GM12864 (cell line): ENCODE measurements at regions not wholly inside any gene's neighbourhood (a gene's known extent, or its start where the extent isn't known, plus 50 kb on each side); places are given as distances from the start of the nearest gene placed in this dataset.

Source experiments
- DNase-seq: peaks from one replicate; pipeline ENCODE4 v3.0.0-alpha.2; 2011; ENCODE audit warnings: low read depth
- H3K4me3 ChIP-seq: 2 replicates; pipeline ENCODE4 v1.5.1; 2011; ENCODE audit warnings: mild to moderate bottlenecking, low read depth, low read length, control low read depth
- TF ChIP-seq, protein P1 (sequence below): IDR thresholded peaks from 2 replicates; pipeline ENCODE4 v1.5.1; 2011; ENCODE audit warnings: low read depth, mild to moderate bottlenecking, moderate library complexity, low read length, control low read depth, inconsistent platforms; ENCODE audit errors: missing control alignments

DNA sequence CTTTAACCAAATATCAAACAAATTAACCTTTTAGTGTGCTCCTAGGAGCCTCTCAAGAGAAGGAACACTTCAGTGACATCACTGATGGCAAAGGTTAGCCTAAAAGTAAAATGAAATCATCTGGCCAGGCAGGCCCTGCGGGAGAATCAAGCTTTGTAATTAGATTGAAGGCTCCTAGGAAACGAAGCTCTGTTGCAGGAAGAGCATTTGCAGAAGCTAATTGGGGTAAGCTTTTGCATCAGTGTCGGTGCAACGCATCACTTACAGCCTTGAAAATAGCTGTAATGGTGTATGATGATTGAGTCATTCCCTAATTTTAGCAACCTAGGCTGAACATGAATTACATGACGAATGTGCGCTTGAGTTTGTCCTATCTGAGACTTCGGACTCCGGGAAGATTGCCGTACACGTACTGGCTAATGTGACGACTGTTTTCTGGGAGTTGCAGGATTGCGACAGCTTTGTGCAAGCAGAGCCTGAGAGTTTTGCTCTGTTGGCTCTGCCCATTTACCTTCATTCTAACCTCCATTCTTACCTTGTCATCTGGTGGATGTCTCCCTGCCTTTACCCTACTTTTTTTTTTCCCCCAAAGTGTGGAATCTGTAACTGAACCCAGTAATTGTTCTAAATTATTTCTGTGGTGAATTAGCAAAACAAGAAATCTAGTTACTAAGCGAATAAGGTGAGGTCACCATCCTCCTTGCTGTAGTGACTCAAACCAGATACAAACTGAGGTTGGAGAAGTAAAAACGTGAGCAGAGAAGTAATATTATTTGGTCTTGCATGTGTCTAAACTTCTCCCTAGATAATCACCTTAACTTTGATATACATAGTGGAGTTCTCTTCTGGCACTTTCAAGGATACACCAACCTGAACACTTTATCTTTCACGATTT lies 675.9 kb upstream of the CITED2 start:
- no peak for DNase-seq
- no peak overlapping the region for H3K4me3 ChIP-seq

DNA sequence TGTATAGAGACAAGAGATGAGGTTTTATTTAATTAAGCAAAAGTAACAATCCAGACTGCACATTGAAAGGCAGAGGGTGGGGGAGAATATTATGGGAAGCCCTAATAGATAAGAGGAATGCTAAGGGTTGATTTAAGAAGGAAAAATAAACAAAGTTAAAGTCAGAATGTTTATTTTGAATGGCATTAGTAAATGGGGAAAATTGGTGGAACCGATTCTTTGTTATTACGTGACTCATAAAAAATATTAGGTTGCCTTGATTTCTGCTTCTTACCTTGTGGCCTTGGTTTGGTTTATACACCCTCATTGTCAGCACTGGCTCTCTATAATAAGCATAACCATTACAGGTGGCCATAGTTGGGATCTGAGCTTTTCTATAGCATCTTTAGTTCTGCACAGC lies 674.8 kb upstream of the CITED2 start:
- TF ChIP-seq, protein P1, sequence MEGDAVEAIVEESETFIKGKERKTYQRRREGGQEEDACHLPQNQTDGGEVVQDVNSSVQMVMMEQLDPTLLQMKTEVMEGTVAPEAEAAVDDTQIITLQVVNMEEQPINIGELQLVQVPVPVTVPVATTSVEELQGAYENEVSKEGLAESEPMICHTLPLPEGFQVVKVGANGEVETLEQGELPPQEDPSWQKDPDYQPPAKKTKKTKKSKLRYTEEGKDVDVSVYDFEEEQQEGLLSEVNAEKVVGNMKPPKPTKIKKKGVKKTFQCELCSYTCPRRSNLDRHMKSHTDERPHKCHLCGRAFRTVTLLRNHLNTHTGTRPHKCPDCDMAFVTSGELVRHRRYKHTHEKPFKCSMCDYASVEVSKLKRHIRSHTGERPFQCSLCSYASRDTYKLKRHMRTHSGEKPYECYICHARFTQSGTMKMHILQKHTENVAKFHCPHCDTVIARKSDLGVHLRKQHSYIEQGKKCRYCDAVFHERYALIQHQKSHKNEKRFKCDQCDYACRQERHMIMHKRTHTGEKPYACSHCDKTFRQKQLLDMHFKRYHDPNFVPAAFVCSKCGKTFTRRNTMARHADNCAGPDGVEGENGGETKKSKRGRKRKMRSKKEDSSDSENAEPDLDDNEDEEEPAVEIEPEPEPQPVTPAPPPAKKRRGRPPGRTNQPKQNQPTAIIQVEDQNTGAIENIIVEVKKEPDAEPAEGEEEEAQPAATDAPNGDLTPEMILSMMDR: no peak
- no peak for DNase-seq
- H3K4me3 ChIP-seq: no peak overlapping the region

More for the DNA sequence above, 675.9 kb upstream of the CITED2 start:
- TF ChIP-seq, protein P1: no peak

DNA sequence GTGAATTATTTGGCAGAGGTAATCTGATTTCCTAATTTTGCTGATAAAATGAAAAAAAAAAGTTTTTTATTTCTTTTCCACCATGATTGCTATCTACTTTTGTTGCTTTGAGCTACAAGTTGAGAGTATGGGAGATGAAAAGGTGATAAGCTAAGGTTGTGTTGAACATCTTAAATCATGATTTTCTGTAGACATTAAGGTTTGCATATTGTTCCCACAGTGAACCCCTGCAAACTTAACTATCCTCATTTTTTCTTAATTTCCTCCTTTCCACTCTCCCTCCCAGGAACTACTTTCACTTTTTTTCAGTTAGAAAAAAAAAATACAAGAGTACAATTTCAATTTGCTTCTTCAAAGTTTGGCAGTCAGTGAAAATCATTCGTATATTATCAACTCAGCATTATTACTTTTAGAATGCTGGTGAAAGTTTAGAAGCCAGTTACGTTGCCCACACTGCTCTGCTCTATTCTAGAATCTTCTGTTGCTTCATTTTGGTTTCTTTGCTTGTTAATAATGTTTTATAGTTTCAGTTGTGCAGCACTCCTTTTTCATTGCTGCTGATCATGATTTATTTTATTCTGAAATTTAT lies 673.8 kb upstream of the CITED2 start:
- DNase-seq: no peak
- no peak overlapping the region for H3K4me3 ChIP-seq
- TF ChIP-seq, protein P1: no peak

DNA sequence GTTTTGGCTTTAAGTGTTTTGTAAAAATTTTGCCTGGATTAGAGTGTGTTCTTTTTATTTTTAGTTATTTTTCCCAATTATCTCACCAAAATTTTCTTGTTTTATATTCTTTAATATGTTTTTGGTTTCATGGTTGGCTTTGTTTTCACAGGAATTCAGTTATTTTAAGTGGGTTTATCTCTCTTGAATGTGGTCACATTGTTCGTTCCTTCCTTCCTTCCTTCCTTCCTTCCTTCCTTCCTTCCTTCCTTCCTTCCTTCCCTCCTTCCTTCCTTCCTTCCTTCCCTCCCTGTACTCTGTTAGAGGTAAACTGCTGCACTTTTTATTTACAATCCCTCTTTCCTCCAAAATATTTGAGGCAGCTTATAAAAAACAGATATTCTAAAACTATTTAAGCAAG lies 672.9 kb upstream of the CITED2 start:
- no peak overlapping the region for H3K4me3 ChIP-seq
- TF ChIP-seq, protein P1: no peak
- DNase-seq: no peak

DNA sequence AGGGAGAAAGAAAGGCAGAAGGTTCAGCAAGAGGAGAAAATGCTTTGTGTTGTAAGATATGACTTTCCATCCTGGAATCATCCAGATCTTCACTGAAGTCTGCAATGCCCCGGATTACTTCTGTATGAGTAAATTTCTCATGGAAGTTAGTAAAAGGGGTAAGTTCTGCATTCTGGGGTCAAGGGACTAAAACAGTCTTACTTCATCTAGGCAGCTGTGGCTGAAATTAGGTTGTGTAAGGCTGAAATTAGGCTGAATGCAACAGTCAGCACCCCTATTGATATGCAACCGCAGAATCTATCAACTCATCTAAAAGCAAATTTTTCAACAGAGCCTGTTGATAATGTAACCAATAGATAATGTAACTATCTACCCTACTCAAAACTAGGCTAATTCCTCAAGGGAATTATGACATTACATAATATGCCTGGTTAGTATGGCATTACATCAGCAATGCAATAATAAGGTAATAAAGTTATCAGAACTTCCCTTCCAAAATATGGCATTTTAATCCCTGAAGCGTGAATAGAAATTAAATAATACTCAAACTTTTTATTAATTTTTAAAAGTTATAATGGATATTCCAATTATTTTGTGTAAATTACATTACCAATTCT lies 671.7 kb upstream of the CITED2 start:
- DNase-seq: no peak
- TF ChIP-seq, protein P1: no peak
- H3K4me3 ChIP-seq: no peak overlapping the region

DNA sequence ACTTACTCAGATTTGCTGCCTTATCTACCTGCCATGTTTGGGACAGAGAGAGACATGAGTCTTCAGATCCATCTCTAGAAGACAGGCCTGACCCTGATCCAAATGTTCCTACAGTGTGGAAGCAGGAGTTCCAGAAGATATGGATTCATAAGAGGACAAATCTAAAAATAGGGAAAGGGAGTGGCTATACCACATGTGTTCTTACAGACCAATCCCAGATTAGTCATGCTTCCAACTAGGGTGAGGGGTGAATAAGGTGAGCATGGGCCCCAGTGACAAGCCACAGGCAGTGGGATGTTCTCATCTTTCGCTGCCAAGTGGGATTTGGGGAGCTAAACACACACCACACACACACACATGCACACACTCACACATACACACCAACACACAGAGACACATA lies 670.7 kb upstream of the CITED2 start:
- H3K4me3 ChIP-seq: no peak overlapping the region
- TF ChIP-seq, protein P1: no peak
- no peak for DNase-seq
